ENCODE measurements at regions not wholly inside any gene's neighbourhood (a gene's known extent, or its start where the extent isn't known, plus 50 kb on each side); places are given as distances from the start of the nearest gene placed in this dataset.
"Not testable (repeated sequence)": the region's sequence is repeated elsewhere in the genome, so short reads cannot be mapped to it uniquely, and the experiment has no call there.

DNA sequence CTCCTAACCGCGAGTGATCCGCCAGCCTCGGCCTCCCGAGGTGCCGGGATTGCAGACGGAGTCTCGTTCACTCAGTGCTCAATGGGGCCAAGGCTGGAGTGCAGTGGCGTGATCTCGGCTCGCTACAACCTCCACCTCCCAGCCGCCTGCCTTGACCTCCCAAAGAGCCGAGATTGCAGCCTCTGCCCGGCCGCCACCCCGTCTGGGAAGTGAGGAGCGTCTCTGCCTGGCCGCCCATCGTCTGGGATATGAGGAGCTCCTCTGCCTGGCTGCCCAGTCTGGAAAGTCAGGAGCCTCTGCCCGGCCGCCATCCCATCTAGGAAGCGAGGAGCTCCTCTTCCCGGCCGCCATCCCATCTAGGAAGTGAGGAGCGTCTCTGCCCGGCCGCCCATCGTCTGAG, 58.8 kb upstream of the ANKRD30BL start:
- not testable (repeated sequence) for H3K27ac ChIP-seq; H3K36me3 ChIP-seq; H3K9me3 ChIP-seq (ENCODE audit: low read depth); H3K4me3 ChIP-seq; H3K27me3 ChIP-seq; DNase-seq (ENCODE audit: low read depth in 1 of 2, low spot score in 1 of 2); H3K4me1 ChIP-seq (ENCODE audit: low read depth)

- not testable (repeated sequence) for H3K27ac ChIP-seq; H3K4me1 ChIP-seq (ENCODE audit: low read depth); DNase-seq (ENCODE audit: low read depth in 1 of 2, low spot score in 1 of 2); H3K27me3 ChIP-seq; H3K9me3 ChIP-seq (ENCODE audit: low read depth); H3K4me3 ChIP-seq; H3K36me3 ChIP-seq
These were observed 60.1 kb upstream of the ANKRD30BL start for GRCh38 chr2:132221886-132222285.

- H3K27me3 ChIP-seq = no peaks in the 10 kb centered on the region
- no peaks in the 10 kb centered on the region for H3K9me3 ChIP-seq (ENCODE audit: low read depth)
- no peak overlapping the region for H3K4me3 ChIP-seq
- H3K4me1 ChIP-seq (ENCODE audit: low read depth) = no peaks in the 10 kb centered on the region
- no peak overlapping the region for H3K27ac ChIP-seq
- DNase-seq (ENCODE audit: low read depth in 1 of 2, low spot score in 1 of 2) = no peak
- no peaks in the 10 kb centered on the region for H3K36me3 ChIP-seq
- TF ChIP-seq CTCF (IDR thresholded peaks at IDR 0.05; ENCODE audit: low read depth, low read length) = no peak
These were observed 90.6 kb upstream of the ANKRD30BL start for GRCh38 chr2:132252191-132252893.

GRCh38 chr2:132252894-132253264, 91.1 kb upstream of the ANKRD30BL start:
- H3K27ac ChIP-seq = no peak overlapping the region
- DNase-seq (ENCODE audit: low read depth in 1 of 2, low spot score in 1 of 2) = no peak
- no peaks in the 10 kb centered on the region for H3K36me3 ChIP-seq
- H3K4me3 ChIP-seq = no peak overlapping the region
- H3K9me3 ChIP-seq (ENCODE audit: low read depth) = no peaks in the 10 kb centered on the region
- TF ChIP-seq CTCF (IDR thresholded peaks at IDR 0.05; ENCODE audit: low read depth, low read length) = no peak
- no peaks in the 10 kb centered on the region for H3K27me3 ChIP-seq
- H3K4me1 ChIP-seq (ENCODE audit: low read depth) = no peaks in the 10 kb centered on the region

DNA sequence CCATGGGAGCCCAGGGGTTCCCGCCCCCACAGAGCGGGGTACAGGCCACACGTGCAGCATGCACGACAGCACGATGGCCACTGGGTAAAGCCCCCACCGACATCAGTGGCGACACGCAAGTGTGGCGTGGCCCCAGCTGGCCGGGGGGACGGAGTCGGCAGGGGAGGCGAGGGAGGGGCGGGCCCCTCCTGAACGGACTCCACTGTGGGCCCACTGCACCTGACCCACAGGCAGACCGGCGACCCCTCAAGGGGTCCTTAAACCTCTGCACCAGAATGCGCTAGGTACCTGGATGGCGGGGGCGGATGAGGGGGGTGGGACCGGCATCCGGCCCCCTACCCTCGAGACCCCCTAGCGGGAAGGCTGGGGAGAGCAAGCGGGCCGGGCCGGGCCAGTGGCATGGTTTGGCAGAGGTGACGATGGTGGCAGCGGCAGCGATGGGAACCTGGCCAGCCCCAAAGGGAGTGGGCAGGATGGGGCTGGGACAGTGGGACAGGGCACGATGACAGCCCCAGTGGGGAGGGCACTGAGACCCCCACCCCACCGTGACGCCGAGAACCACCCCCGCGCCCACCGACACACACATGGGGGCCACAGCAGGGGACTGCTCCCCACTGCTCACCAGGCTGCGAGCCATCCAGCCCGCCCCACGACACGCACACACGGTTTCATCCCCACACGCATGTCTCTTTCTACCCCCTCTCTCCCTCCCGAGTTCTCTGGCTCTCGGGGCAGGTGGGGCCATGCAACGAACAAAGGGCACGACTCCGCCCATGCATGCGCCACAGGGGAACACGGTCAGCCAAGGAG, 91.9 kb upstream of the ANKRD30BL start:
- Histone ChIP-seq H3K9me3 (ENCODE audit: low read depth) (no peaks in the 10 kb centered on the region), H3K4me3 (no peak overlapping the region), H3K4me1 (ENCODE audit: low read depth) (no peaks in the 10 kb centered on the region), H3K27me3 (no peaks in the 10 kb centered on the region), H3K36me3 (no peaks in the 10 kb centered on the region), H3K27ac (no peak overlapping the region)
- TF ChIP-seq CTCF (IDR thresholded peaks at IDR 0.05; ENCODE audit: low read depth, low read length) = no peak
- no peak for DNase-seq (ENCODE audit: low read depth in 1 of 2, low spot score in 1 of 2)

GRCh38 chr2:132254306-132254919, 92.7 kb upstream of the ANKRD30BL start:
- H3K4me3 ChIP-seq; H3K4me1 ChIP-seq (ENCODE audit: low read depth); DNase-seq (ENCODE audit: low read depth in 1 of 2, low spot score in 1 of 2); H3K9me3 ChIP-seq (ENCODE audit: low read depth); H3K27me3 ChIP-seq; H3K27ac ChIP-seq; H3K36me3 ChIP-seq: not testable (repeated sequence)

GRCh38 chr2:132255714-132256113, 94.0 kb upstream of the ANKRD30BL start:
- no peaks in the 10 kb centered on the region for H3K36me3 ChIP-seq
- no peaks in the 10 kb centered on the region for H3K4me1 ChIP-seq (ENCODE audit: low read depth)
- H3K27ac ChIP-seq = no peak overlapping the region
- H3K4me3 ChIP-seq = no peak overlapping the region
- no peak for DNase-seq (ENCODE audit: low read depth in 1 of 2, low spot score in 1 of 2)
- H3K27me3 ChIP-seq = no peaks in the 10 kb centered on the region
- no peaks in the 10 kb centered on the region for H3K9me3 ChIP-seq (ENCODE audit: low read depth)
- TF ChIP-seq CTCF (IDR thresholded peaks at IDR 0.05; ENCODE audit: low read depth, low read length) = no peak

Measured in cardiac muscle cell (in vitro differentiated cells and primary cell).